H1 (cell line): ENCODE measurements at regions not wholly inside any gene's neighbourhood (a gene's known extent, or its start where the extent isn't known, plus 50 kb on each side); places are given as distances from the start of the nearest gene placed in this dataset.

Source experiments
- CHD2 ChIP-seq: IDR thresholded peaks from 2 replicates; pipeline ENCODE4 v1.6.1; 2012; ENCODE audit warnings: low read length, improper control_type of control experiment
- EP300 ChIP-seq, 2 experiments: IDR thresholded peaks; 1 replicate in 1 of 2; 2 replicates in 1 of 2; pipeline ENCODE4 v1.6.1; 2011 to 2012; ENCODE audit warnings: low read depth in 2 of 2, low read length in 2 of 2, mild to moderate bottlenecking in 2 of 2, borderline replicate concordance in 1 of 2, inconsistent platforms in 1 of 2, moderate library complexity in 1 of 2
- SIX5 ChIP-seq: IDR thresholded peaks from 2 replicates; pipeline ENCODE4 v1.6.1; 2011; ENCODE audit warnings: mild to moderate bottlenecking, low read depth, low read length

GRCh38 chr3:31246293-31247062, 286.2 kb upstream of the STT3B start:
- TF ChIP-seq EP300 (IDR thresholded peaks at IDR 0.05; ENCODE audit: borderline replicate concordance in 1 of 2, low read depth in 2 of 2, low read length in 2 of 2), result no peak
- no peak for TF ChIP-seq SIX5
- TF ChIP-seq CHD2, result no peak
